SK-N-SH treated with all-trans-retinoic acid at 6 μM for 48 hours (cell line): ENCODE measurements at regions not wholly inside any gene's neighbourhood (a gene's known extent, or its start where the extent isn't known, plus 50 kb on each side); places are given as distances from the start of the nearest gene placed in this dataset.

Source experiments
- ATAC-seq: fragments of 200-7000 bp; cut with Tn5 transposase; 3 replicates; pipeline ENCODE4 v1.9.1; 2020; ENCODE audit warnings: mild to moderate bottlenecking, moderate library complexity
- ARNTL ChIP-seq: fragments of 450-650 bp; formaldehyde crosslinking; IDR thresholded peaks from 2 replicates; pipeline ENCODE4 v1.5.0; 2020; ENCODE audit warnings: low read depth, mild to moderate bottlenecking, moderate library complexity, borderline replicate concordance
- BACH2 ChIP-seq: fragments of 250-450 bp; sonication (Bioruptor Pico); IDR thresholded peaks from 2 replicates; pipeline ENCODE4 v1.9.0; 2021; ENCODE audit warnings: mild to moderate bottlenecking, borderline replicate concordance
- CREB5 ChIP-seq: fragments of 250-450 bp; sonication (Bioruptor Pico); IDR thresholded peaks from 2 replicates; pipeline ENCODE4 v1.5.1; 2020; ENCODE audit warnings: low read depth, mild to moderate bottlenecking, moderate library complexity
- CSDC2 ChIP-seq: fragments of 250-450 bp; sonication (Bioruptor Pico); IDR thresholded peaks from 2 replicates; pipeline ENCODE4 v1.5.0; 2020; ENCODE audit warnings: mild to moderate bottlenecking, moderate library complexity
- CSRNP3 ChIP-seq: fragments of 250-450 bp; sonication (Bioruptor Pico); IDR thresholded peaks from 2 replicates; pipeline ENCODE4 v1.5.1; 2021; ENCODE audit warnings: mild to moderate bottlenecking, moderate library complexity
- ESRRG ChIP-seq: fragments of 250-450 bp; sonication (Bioruptor Pico); IDR thresholded peaks from 2 replicates; pipeline ENCODE4 v1.6.1; 2021; ENCODE audit warnings: mild to moderate bottlenecking
- GLIS3 ChIP-seq: fragments of 250-450 bp; sonication (Bioruptor Pico); IDR thresholded peaks from 2 replicates; pipeline ENCODE4 v1.5.0; 2020; ENCODE audit warnings: mild to moderate bottlenecking, moderate library complexity
- ISL1 ChIP-seq: fragments of 250-450 bp; sonication (Bioruptor Pico); IDR thresholded peaks from 2 replicates; pipeline ENCODE4 v2.1.2; 2022; ENCODE audit warnings: mild to moderate bottlenecking, moderate library complexity
- OSR1 ChIP-seq: fragments of 250-450 bp; sonication (Bioruptor Pico); IDR thresholded peaks from 2 replicates; pipeline ENCODE4 v1.8.0; 2022; ENCODE audit warnings: moderate library complexity, mild to moderate bottlenecking, inconsistent platforms
- PATZ1 ChIP-seq: fragments of 250-450 bp; sonication (Bioruptor Pico); IDR thresholded peaks from 2 replicates; pipeline ENCODE4 v1.8.0; 2020; ENCODE audit warnings: mild to moderate bottlenecking, moderate library complexity, borderline replicate concordance
- POU6F1 ChIP-seq: fragments of 250-450 bp; sonication (Bioruptor Pico); IDR thresholded peaks from 2 replicates; pipeline ENCODE4 v1.8.0; 2021; ENCODE audit warnings: low read depth, mild to moderate bottlenecking, moderate library complexity, borderline replicate concordance
- PPARA ChIP-seq: fragments of 250-450 bp; sonication (Bioruptor Pico); IDR thresholded peaks from 2 replicates; pipeline ENCODE4 v1.5.0; 2020; ENCODE audit warnings: mild to moderate bottlenecking, borderline replicate concordance
- RARB ChIP-seq: fragments of 250-450 bp; sonication (Bioruptor Pico); IDR thresholded peaks from 2 replicates; pipeline ENCODE4 v1.8.0; 2021; ENCODE audit warnings: mild to moderate bottlenecking, moderate library complexity
- TCF4 ChIP-seq: fragments of 250-450 bp; sonication (Bioruptor Pico); IDR thresholded peaks from 2 replicates; pipeline ENCODE4 v1.8.0; 2021; ENCODE audit warnings: mild to moderate bottlenecking, moderate library complexity, borderline replicate concordance
- TOX ChIP-seq: fragments of 250-450 bp; sonication (Bioruptor Pico); IDR thresholded peaks from 2 replicates; pipeline ENCODE4 v1.8.0; 2021; ENCODE audit warnings: mild to moderate bottlenecking, moderate library complexity, borderline replicate concordance
- ZC3H10 ChIP-seq: fragments of 250-450 bp; sonication (Bioruptor Pico); IDR thresholded peaks from 2 replicates; pipeline ENCODE4 v1.5.1; 2021; ENCODE audit warnings: mild to moderate bottlenecking, moderate library complexity
- ZFP3 ChIP-seq: fragments of 250-450 bp; sonication (Bioruptor Pico); IDR thresholded peaks from 2 replicates; pipeline ENCODE4 v1.5.0; 2020; ENCODE audit warnings: mild to moderate bottlenecking, moderate library complexity
- ZNF565 ChIP-seq: fragments of 450-650 bp; formaldehyde crosslinking; conservative IDR thresholded peaks from 2 replicates; pipeline ENCODE4 v1.5.0; 2020; ENCODE audit warnings: low read depth, mild to moderate bottlenecking, moderate library complexity
- ZNF70 ChIP-seq: fragments of 450-650 bp; formaldehyde crosslinking; IDR thresholded peaks from 2 replicates; pipeline ENCODE4 v1.5.0; 2020; ENCODE audit warnings: mild to moderate bottlenecking, moderate library complexity
- ZNF8 ChIP-seq: fragments of 450-650 bp; formaldehyde crosslinking; IDR thresholded peaks from 2 replicates; pipeline ENCODE4 v1.5.0; 2020; ENCODE audit warnings: mild to moderate bottlenecking, moderate library complexity

GRCh38 chr18:40163254-40163653, 1791.8 kb upstream of the PIK3C3 start:
- no peak for TF ChIP-seq CREB5 (CRISPR knock-in tag)
- TF ChIP-seq POU6F1 (CRISPR knock-in tag), result no peak
- no peak for TF ChIP-seq ARNTL (CRISPR knock-in tag)
- no peak for TF ChIP-seq ESRRG
- no peak for ATAC-seq

GRCh38 chr18:40160361-40160760, 1794.7 kb upstream of the PIK3C3 start:
- ATAC-seq, result no peak

GRCh38 chr18:40159141-40160017, 1795.7 kb upstream of the PIK3C3 start:
- TF ChIP-seq ISL1 (CRISPR knock-in tag) (no peak), TCF4 (CRISPR knock-in tag) (no peak), PATZ1 (CRISPR knock-in tag) (no peak), CREB5 (CRISPR knock-in tag) (no peak), ZNF565 (CRISPR knock-in tag) (no peak), ZNF70 (CRISPR knock-in tag) (no peak), RARB (CRISPR knock-in tag) (no peak), OSR1 (CRISPR knock-in tag) (no peak), CSDC2 (CRISPR knock-in tag) (no peak), ARNTL (CRISPR knock-in tag) (no peak), ZFP3 (CRISPR knock-in tag) (no peak), GLIS3 (CRISPR knock-in tag) (no peak), CSRNP3 (CRISPR knock-in tag) (no peak), TOX (no peak), PPARA (CRISPR knock-in tag) (no peak), BACH2 (CRISPR knock-in tag) (no peak)
- 0 out of 3 replicates have a peak, but pooled peaks have one; percentile 33 for ATAC-seq

More at GRCh38 chr18:40160361-40160760, 1794.7 kb upstream of the PIK3C3 start:
- TF ChIP-seq GLIS3 (CRISPR knock-in tag) (no peak), ZC3H10 (CRISPR knock-in tag) (no peak), BACH2 (CRISPR knock-in tag) (no peak), CSRNP3 (CRISPR knock-in tag) (no peak), OSR1 (CRISPR knock-in tag) (no peak), ZNF565 (CRISPR knock-in tag) (no peak), PATZ1 (CRISPR knock-in tag) (no peak), ZFP3 (CRISPR knock-in tag) (no peak), ZNF8 (no peak)
